HepG2 (cell line): ENCODE measurements at regions not wholly inside any gene's neighbourhood (a gene's known extent, or its start where the extent isn't known, plus 50 kb on each side); places are given as distances from the start of the nearest gene placed in this dataset.

Experiments
- ATAC-seq: fragments of 200-7000 bp; cut with Tn5 transposase; 3 replicates; pipeline ENCODE4 v1.9.1; 2020; ENCODE audit warnings: mild to moderate bottlenecking, moderate library complexity
- BruUV-seq: library from RNA; stranded (reverse); fragments of 400-500 nt; replicated peaks from 2 replicates; lab custom pipeline; 2021; lab: Mats Ljungman, UMichigan
- CTCF ChIA-PET: fragments of 300-600 bp; formaldehyde crosslinking; extraction: SDS; loops from one replicate; lab custom pipeline; 2021; ENCODE audit warnings: low total read pairs, inconsistent platforms, low intra/inter-chr PET ratio; lab: Yijun Ruan, JAX
- POLR2A ChIA-PET: fragments of 350-600 bp; sonication (Branson Sonifier 250); formaldehyde crosslinking; loops from one replicate; lab custom pipeline; 2020; ENCODE audit warnings: antibody characterized with exemption, inconsistent platforms; lab: Yijun Ruan, JAX
- DNase-seq: peaks from one replicate; pipeline ENCODE4 v3.0.0-alpha.2; 2015; ENCODE audit warnings: low spot score
- FAIRE-seq: peaks from 3 replicates; lab custom pipeline; 2011; peaks lifted over from hg19 to GRCh38; lab: Jason Lieb, UNC
- H2AFZ ChIP-seq: one replicate; pipeline ENCODE4 v1.6.1; 2011; ENCODE audit warnings: low read length, inconsistent platforms
- H3K27ac ChIP-seq: fragments of 300-600 bp; 3 replicates; pipeline ENCODE4 v1.8.0; 2011; ENCODE audit warnings: mixed run types, mild to moderate bottlenecking, mixed read lengths, low read length, inconsistent platforms; ENCODE audit not compliant: insufficient read depth; ENCODE audit errors: extremely low read length
- H3K27me3 ChIP-seq, 2 experiments: fragments of 200-600 bp in 1 of 2; 2 replicates in 1 of 2; 3 replicates in 1 of 2; pipeline versions ENCODE4 v1.6.0 to v1.8.0; 2011; ENCODE audit warnings: low read length in 2 of 2, mild to moderate bottlenecking in 2 of 2, moderate library complexity in 2 of 2, inconsistent platforms in 1 of 2; ENCODE audit not compliant: insufficient read depth in 2 of 2, control insufficient read depth in 1 of 2
- H3K36me3 ChIP-seq, 2 experiments: fragments of 200-600 bp in 1 of 2; replicated peaks in 1 of 2; 2 replicates in 1 of 2; 3 replicates in 1 of 2; pipeline versions ENCODE4 v1.5.1 to v1.8.0; 2011; ENCODE audit warnings: low read length in 2 of 2, inconsistent platforms in 1 of 2; ENCODE audit not compliant: insufficient read depth in 2 of 2, control insufficient read depth in 1 of 2
- H3K4me1 ChIP-seq: 2 replicates; pipeline ENCODE4 v1.5.1; 2012; ENCODE audit warnings: low read length, inconsistent platforms; ENCODE audit not compliant: insufficient read depth
- H3K4me2 ChIP-seq: 2 replicates; pipeline ENCODE4 v1.6.0; 2011; ENCODE audit warnings: low read depth, low read length, inconsistent platforms
- H3K4me3 ChIP-seq, 3 experiments: fragments of 200-600 bp in 1 of 3; sonication (generic), shearing (Covaris generic) in 1 of 3; replicated peaks in 1 of 3; 2 replicates each; pipeline ENCODE4 v1.5.1; 2011 to 2016; ENCODE audit warnings: low read length in 3 of 3, inconsistent platforms in 2 of 3, low read depth in 2 of 3, mild to moderate bottlenecking in 2 of 3, control low read depth in 1 of 3, mixed read lengths in 1 of 3; ENCODE audit not compliant: insufficient read depth in 1 of 3
- H3K79me2 ChIP-seq: one replicate; pipeline ENCODE4 v1.6.1; 2011; ENCODE audit warnings: low read length, inconsistent platforms; ENCODE audit not compliant: insufficient read depth
- H3K9ac ChIP-seq: 2 replicates; pipeline ENCODE4 v1.6.0; 2011; ENCODE audit warnings: mild to moderate bottlenecking, low read depth, low read length, inconsistent platforms; ENCODE audit not compliant: insufficient read depth
- H3K9me3 ChIP-seq: 2 replicates; pipeline ENCODE4 v1.5.1; 2012; ENCODE audit warnings: mild to moderate bottlenecking, low read length
- H4K20me1 ChIP-seq: 2 replicates; pipeline ENCODE4 v1.6.0; 2011; ENCODE audit warnings: inconsistent platforms, mild to moderate bottlenecking, low read length, moderate library complexity; ENCODE audit not compliant: insufficient read depth
- AFF4 ChIP-seq: sonication (generic); formaldehyde crosslinking; IDR thresholded peaks from 2 replicates; pipeline ENCODE4 v1.4.0; 2020; ENCODE audit warnings: missing genetic modification reagents
- FOSL2 ChIP-seq: sonication (generic); formaldehyde crosslinking; IDR thresholded peaks from 2 replicates; pipeline ENCODE4 v1.4.0; 2020; ENCODE audit warnings: missing genetic modification reagents
- GPN1 ChIP-seq: sonication (generic); formaldehyde crosslinking; IDR thresholded peaks from 2 replicates; pipeline ENCODE4 v1.5.1; 2020; ENCODE audit warnings: missing genetic modification reagents, borderline replicate concordance
- KAT2B ChIP-seq: fragments of 150-350 bp; IDR thresholded peaks from 2 replicates; pipeline ENCODE4 v1.6.1; 2014; ENCODE audit warnings: low read depth, low read length, borderline replicate concordance
- MYPOP ChIP-seq: sonication (generic); formaldehyde crosslinking; IDR thresholded peaks from 2 replicates; pipeline ENCODE4 v1.8.1; 2023; ENCODE audit warnings: mild to moderate bottlenecking, moderate library complexity, missing genetic modification reagents
- TARDBP ChIP-seq: sonication (generic); formaldehyde crosslinking; IDR thresholded peaks from 2 replicates; pipeline ENCODE4 v1.8.0; 2022; ENCODE audit warnings: mild to moderate bottlenecking, missing genetic modification reagents
- TEF ChIP-seq: sonication (generic); formaldehyde crosslinking; IDR thresholded peaks from 2 replicates; pipeline ENCODE4 v1.5.0; 2020; ENCODE audit warnings: missing genetic modification reagents
- TP53 ChIP-seq: sonication (generic); formaldehyde crosslinking; conservative IDR thresholded peaks from 2 replicates; pipeline ENCODE4 v1.4.0; 2020; ENCODE audit warnings: missing genetic modification reagents
- TRIM22 ChIP-seq: fragments of 450-650 bp; IDR thresholded peaks from 2 replicates; pipeline ENCODE4 v1.6.1; 2017
- TRIM24 ChIP-seq: sonication (generic); formaldehyde crosslinking; IDR thresholded peaks from 2 replicates; pipeline ENCODE4 v1.8.0; 2022; ENCODE audit warnings: mild to moderate bottlenecking, missing genetic modification reagents
- ZBTB34 ChIP-seq: sonication (generic); formaldehyde crosslinking; IDR thresholded peaks from 2 replicates; pipeline ENCODE4 v1.8.0; 2022; ENCODE audit warnings: mild to moderate bottlenecking, missing genetic modification reagents
- ZNF34 ChIP-seq: sonication (generic); formaldehyde crosslinking; IDR thresholded peaks from 2 replicates; pipeline ENCODE4 v1.4.0; 2020; ENCODE audit warnings: mild to moderate bottlenecking, missing genetic modification reagents, borderline replicate concordance
- ZNF678 ChIP-seq: sonication (generic); formaldehyde crosslinking; IDR thresholded peaks from 2 replicates; pipeline ENCODE4 v1.4.0; 2020; ENCODE audit warnings: mild to moderate bottlenecking, missing genetic modification reagents
- ZNF737 ChIP-seq: sonication (generic); formaldehyde crosslinking; IDR thresholded peaks from 2 replicates; pipeline ENCODE4 v1.5.0; 2020; ENCODE audit warnings: missing genetic modification reagents, mild to moderate bottlenecking, borderline replicate concordance
- ZNF746 ChIP-seq: sonication (generic); formaldehyde crosslinking; IDR thresholded peaks from 2 replicates; pipeline ENCODE4 v1.8.0; 2022; ENCODE audit warnings: mild to moderate bottlenecking, missing genetic modification reagents
- ZNF749 ChIP-seq: sonication (generic); formaldehyde crosslinking; IDR thresholded peaks from 2 replicates; pipeline ENCODE4 v1.8.0; 2022; ENCODE audit warnings: mild to moderate bottlenecking, missing genetic modification reagents, moderate library complexity, borderline replicate concordance
- WGBS: methylation state at CpG from one replicate; pipeline ENCODE4 v1.1.6; 2017; ENCODE audit warnings: low lambda C conversion rate; 5-methylcytosine and 5-hydroxymethylcytosine counted together
- in situ Hi-C: cut with HindIII; loops from 2 replicates; pipeline ENCODE4 v1.10.0; 2017; ENCODE audit warnings: low pct_unique_long_range_greater_than_20kb; ENCODE audit not compliant: extremely low pct_ligation_motif_present
- intact Hi-C: fragments of 100-400 bp; cut with micrococcal nuclease; formaldehyde crosslinking; loops from one replicate; pipeline ENCODE4 v1.10.0; 2022; ENCODE audit not compliant: unreplicated experiment

GRCh38 chr14:71206123-71206522 is 298.9 kb downstream of the PCNX1 start (continued):
- TF ChIP-seq ZBTB34 (CRISPR knock-in tag) = no peak
- no peak for TF ChIP-seq TRIM24
- no peak for TF ChIP-seq TP53 (CRISPR knock-in tag)
- TF ChIP-seq TARDBP (CRISPR knock-in tag) = no peak
- TF ChIP-seq ZNF749 = no peak
- TF ChIP-seq TEF (CRISPR knock-in tag) = no peak
- TF ChIP-seq GPN1 (CRISPR knock-in tag) = no peak
- TF ChIP-seq TRIM22 = no peak
- no peak for TF ChIP-seq ZNF746 (CRISPR knock-in tag)

GRCh38 chr14:71206766-71207371 is 299.6 kb downstream of the PCNX1 start:
- CTCF ChIA-PET = no interaction called here
- no peak for DNase-seq

More at GRCh38 chr14:71206766-71207371, 299.6 kb downstream of the PCNX1 start:
- in situ Hi-C loops = no loop called here
- no peak; the same call in 1 of the 3 replicates for ATAC-seq
- no peaks in the 10 kb centered on the region for H3K9me3 ChIP-seq
- H3K4me1 ChIP-seq = no peaks in the 10 kb centered on the region
- H3K27me3 ChIP-seq = peaks cover 0 to 2% of the 10 kb centered on the region in 2 experiments; a peak in 2 of 5 replicates
- POLR2A ChIA-PET = no interaction called here
- no peaks in the 10 kb centered on the region for H3K36me3 ChIP-seq
- H4K20me1 ChIP-seq = no peaks in the 10 kb centered on the region
- no peaks in the 10 kb centered on the region for H3K79me2 ChIP-seq
- 4% methylated on average over 4 of the region's 7 CpGs for WGBS
- intact Hi-C loops = no loop called here
- no peak overlapping the region for H3K4me3 ChIP-seq
- H3K4me2 ChIP-seq = no peak overlapping the region
- H2AFZ ChIP-seq = no peak overlapping the region
- no peak for FAIRE-seq
- H3K9ac ChIP-seq = no peak overlapping the region
- H3K27ac ChIP-seq = no peak overlapping the region
- BruUV-seq = no TSS peak
- TF ChIP-seq ZNF34 (CRISPR knock-in tag) = no peak
- no peak for TF ChIP-seq MYPOP (CRISPR knock-in tag)
- TF ChIP-seq KAT2B = no peak
- TF ChIP-seq ZNF737 (CRISPR knock-in tag) = no peak
- TF ChIP-seq AFF4 (CRISPR knock-in tag) = no peak
- no peak for TF ChIP-seq ZNF678 (CRISPR knock-in tag)
- no peak for TF ChIP-seq FOSL2 (CRISPR knock-in tag)
